ENCODE measurements at regions not wholly inside any gene's neighbourhood (a gene's known extent, or its start where the extent isn't known, plus 50 kb on each side); places are given as distances from the start of the nearest gene placed in this dataset.

DNA sequence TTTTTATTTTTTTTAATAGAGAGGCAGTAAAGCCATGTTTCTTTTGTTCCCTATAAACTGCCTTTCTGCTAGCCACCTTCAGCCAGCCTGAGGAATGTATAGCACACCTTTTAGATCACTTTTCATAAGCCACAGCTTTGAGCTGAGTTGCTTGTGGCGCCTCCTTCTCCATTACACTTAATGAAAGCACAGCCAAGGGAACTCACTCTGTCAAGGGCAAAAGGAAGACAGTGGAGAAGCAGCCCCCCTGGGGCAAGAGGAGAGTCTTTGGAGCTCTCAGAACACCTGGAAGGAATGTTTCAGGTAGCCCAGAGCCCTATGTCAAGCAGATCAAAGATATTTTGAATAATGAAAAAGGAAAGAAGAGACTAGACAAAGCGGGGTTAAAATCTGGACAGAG, 235.1 kb downstream of the CLIC5 start:
- Histone ChIP-seq H3K4me1 (no peaks in the 10 kb centered on the region), H3K4me3 (no peak overlapping the region), H3K27me3 (no peaks in the 10 kb centered on the region), H3K27ac (no peak overlapping the region), H3K9me3 (no peaks in the 10 kb centered on the region), H3K36me3 (no peaks in the 10 kb centered on the region)
- no peak for DNase-seq (ENCODE audit: low spot score)
- TF ChIP-seq, protein P1, sequence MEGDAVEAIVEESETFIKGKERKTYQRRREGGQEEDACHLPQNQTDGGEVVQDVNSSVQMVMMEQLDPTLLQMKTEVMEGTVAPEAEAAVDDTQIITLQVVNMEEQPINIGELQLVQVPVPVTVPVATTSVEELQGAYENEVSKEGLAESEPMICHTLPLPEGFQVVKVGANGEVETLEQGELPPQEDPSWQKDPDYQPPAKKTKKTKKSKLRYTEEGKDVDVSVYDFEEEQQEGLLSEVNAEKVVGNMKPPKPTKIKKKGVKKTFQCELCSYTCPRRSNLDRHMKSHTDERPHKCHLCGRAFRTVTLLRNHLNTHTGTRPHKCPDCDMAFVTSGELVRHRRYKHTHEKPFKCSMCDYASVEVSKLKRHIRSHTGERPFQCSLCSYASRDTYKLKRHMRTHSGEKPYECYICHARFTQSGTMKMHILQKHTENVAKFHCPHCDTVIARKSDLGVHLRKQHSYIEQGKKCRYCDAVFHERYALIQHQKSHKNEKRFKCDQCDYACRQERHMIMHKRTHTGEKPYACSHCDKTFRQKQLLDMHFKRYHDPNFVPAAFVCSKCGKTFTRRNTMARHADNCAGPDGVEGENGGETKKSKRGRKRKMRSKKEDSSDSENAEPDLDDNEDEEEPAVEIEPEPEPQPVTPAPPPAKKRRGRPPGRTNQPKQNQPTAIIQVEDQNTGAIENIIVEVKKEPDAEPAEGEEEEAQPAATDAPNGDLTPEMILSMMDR (IDR thresholded peaks at IDR 0.05) = no peak

DNA sequence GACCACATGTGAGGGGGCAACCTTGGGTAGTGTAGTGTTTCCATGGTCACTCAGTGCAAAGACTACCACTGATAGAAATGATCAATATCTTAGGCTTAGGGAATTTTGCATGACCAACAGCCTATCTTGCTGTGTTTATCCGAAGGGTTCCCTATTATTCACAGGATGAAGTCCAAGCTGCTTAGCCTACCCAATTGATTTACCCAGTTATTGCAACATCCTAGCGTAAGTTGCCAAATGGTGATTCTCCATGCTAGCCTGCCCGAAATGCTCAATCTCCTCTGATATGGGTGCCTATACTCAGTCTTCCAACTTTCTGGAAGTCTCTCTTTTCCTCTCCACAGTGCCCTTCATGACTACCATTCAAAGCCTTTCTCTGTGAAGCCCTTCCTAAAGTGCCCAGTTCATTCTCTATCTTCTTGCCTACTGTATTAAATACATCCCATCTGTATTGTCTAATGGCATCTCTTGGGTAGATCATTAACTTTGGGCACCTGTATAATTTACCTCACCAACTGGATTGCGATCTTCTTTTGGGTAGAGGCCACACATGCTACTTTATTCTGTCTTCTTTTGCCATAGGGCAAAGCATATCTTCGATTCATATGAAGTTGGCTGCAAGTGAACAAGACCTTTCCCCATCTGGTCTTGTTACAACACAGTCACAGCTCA, 240.5 kb downstream of the CLIC5 start:
- no peaks in the 10 kb centered on the region for H3K27me3 ChIP-seq
- H3K27ac ChIP-seq = no peak overlapping the region
- no peak overlapping the region for H3K4me3 ChIP-seq
- peaks cover 0 to 3% of the 10 kb centered on the region in 2 donors for H3K9me3 ChIP-seq
- DNase-seq (ENCODE audit: low spot score) = no peak
- TF ChIP-seq, protein P1 (IDR thresholded peaks at IDR 0.05) = no peak
- H3K36me3 ChIP-seq = no peaks in the 10 kb centered on the region
- H3K4me1 ChIP-seq = no peaks in the 10 kb centered on the region

DNA sequence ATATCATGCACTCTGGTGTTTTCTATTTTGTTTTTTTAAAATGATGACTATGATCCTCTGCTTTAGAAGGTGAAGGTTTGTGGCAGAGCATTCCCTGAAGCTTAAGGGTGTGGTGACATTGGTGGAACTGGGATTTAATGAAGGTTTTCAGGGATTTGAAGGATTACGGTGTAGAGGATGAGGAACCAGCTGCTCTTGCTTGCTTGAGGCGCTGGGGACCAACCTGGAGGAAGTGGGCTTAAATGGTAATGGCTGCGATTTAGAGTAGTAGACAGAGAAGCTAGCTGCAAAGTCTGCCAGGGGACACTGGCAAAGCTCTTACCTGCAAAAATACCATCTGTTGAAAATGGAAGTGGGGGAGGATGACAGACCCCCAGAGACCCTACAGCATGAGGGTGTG, 241.8 kb downstream of the CLIC5 start:
- Histone ChIP-seq H3K9me3 (peaks cover 0 to 5% of the 10 kb centered on the region in 2 donors), H3K4me1 (no peaks in the 10 kb centered on the region), H3K27me3 (no peaks in the 10 kb centered on the region), H3K4me3 (no peak overlapping the region), H3K36me3 (no peaks in the 10 kb centered on the region), H3K27ac (no peak overlapping the region)
- TF ChIP-seq, protein P1 (IDR thresholded peaks at IDR 0.05) = no peak
- DNase-seq (ENCODE audit: low spot score) = no peak

DNA sequence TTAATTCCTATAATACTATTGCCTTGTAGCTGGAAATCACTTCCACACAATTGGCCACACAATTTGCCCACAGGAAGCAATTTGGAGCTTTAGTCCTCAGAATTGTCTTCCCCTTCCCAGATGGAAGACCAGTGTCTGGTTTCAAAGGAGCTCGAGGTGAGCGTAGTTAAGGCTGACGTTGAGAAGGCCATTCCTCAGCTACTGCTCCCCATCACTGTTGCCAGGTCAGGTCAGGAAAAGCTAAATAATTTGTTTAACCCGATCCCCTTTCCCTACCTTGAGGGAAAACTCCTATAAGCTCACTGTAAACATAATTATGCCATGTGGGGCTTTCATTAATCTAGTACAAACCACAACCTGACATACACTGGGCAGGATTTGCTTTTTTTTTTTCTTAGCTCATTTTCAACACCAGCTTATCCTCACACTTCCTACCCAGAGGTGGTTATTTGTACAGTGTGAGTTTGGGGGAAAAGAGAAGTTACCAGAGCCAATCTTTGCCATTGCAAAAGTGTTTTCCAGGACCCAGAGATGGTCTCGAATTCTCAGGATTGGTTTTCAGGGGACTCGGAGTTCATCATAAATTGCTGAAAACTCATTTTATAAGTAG, 242.7 kb downstream of the CLIC5 start:
- TF ChIP-seq, protein P1 (IDR thresholded peaks at IDR 0.05) = no peak
- Histone ChIP-seq H3K9me3 (peaks cover 0 to 5% of the 10 kb centered on the region in 2 donors), H3K27me3 (no peaks in the 10 kb centered on the region), H3K27ac (no peak overlapping the region), H3K4me1 (no peaks in the 10 kb centered on the region), H3K36me3 (no peaks in the 10 kb centered on the region), H3K4me3 (no peak overlapping the region)
- DNase-seq (ENCODE audit: low spot score) = no peak

DNA sequence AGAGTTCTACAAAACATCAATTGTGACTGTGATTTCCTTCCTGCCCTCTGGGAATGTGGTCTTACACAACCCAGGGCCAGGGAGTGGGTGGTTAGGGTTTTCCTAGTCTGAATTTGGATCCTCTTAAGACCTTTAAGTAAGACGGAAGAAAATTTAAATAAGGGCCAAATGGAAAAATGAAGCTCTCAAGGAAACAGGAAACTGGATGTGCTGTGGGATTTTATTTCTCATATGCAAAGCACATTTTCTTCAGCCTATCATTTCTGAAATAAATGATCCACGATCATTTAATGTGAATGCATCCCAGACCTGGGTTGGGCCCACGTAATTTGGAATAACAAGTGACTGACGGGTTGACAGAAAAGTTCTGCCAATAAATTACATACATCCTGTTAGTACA, 243.6 kb downstream of the CLIC5 start:
- no peak overlapping the region for H3K4me3 ChIP-seq
- TF ChIP-seq, protein P1 (IDR thresholded peaks at IDR 0.05) = no peak
- no peaks in the 10 kb centered on the region for H3K36me3 ChIP-seq
- peaks cover 0 to 5% of the 10 kb centered on the region in 2 donors for H3K9me3 ChIP-seq
- no peaks in the 10 kb centered on the region for H3K4me1 ChIP-seq
- H3K27me3 ChIP-seq = no peaks in the 10 kb centered on the region
- no peak for DNase-seq (ENCODE audit: low spot score)
- no peak overlapping the region for H3K27ac ChIP-seq
